ENCODE measurements at regions not wholly inside any gene's neighbourhood (a gene's known extent, or its start where the extent isn't known, plus 50 kb on each side); places are given as distances from the start of the nearest gene placed in this dataset.

GRCh38 chr2:146038014-146038413 lies 1518.1 kb upstream of the ZEB2 start:
- DNase-seq, result no peak

GRCh38 chr2:146037334-146037870 lies 1517.5 kb upstream of the ZEB2 start:
- no peak for DNase-seq

GRCh38 chr2:146031158-146031557 lies 1511.2 kb upstream of the ZEB2 start:
- DNase-seq, result no peak

GRCh38 chr2:146027156-146027555 lies 1507.2 kb upstream of the ZEB2 start:
- DNase-seq, result no peak

GRCh38 chr2:146025519-146025918 lies 1505.6 kb upstream of the ZEB2 start:
- DNase-seq, result no peak

GRCh38 chr2:146024212-146024743 lies 1504.4 kb upstream of the ZEB2 start:
- DNase-seq, result no peak

- no peak for DNase-seq
Measured at GRCh38 chr2:146004462-146004861, 1484.5 kb upstream of the ZEB2 start.

- peak; percentile 36 for DNase-seq
Measured at GRCh38 chr2:146003337-146003736, 1483.4 kb upstream of the ZEB2 start.

GRCh38 chr2:145994910-145995309 lies 1475.0 kb upstream of the ZEB2 start:
- no peak for DNase-seq

- no peak for DNase-seq
Measured at GRCh38 chr2:145992572-145992971, 1472.7 kb upstream of the ZEB2 start.

- no peak for DNase-seq
Measured at GRCh38 chr2:145987793-145988192, 1467.9 kb upstream of the ZEB2 start.

- DNase-seq, result peak; percentile 11
Measured at GRCh38 chr2:145985517-145985916, 1465.6 kb upstream of the ZEB2 start.

- DNase-seq, result no peak
Measured at GRCh38 chr2:145984580-145984979, 1464.7 kb upstream of the ZEB2 start.

GRCh38 chr2:145980318-145980717 lies 1460.4 kb upstream of the ZEB2 start:
- peak; percentile 14 for DNase-seq

- no peak for DNase-seq
Measured at GRCh38 chr2:145975406-145975805, 1455.5 kb upstream of the ZEB2 start.

- DNase-seq, result no peak
Measured at GRCh38 chr2:145961846-145962245, 1441.9 kb upstream of the ZEB2 start.

GRCh38 chr2:145960479-145961163 lies 1440.7 kb upstream of the ZEB2 start:
- no peak for DNase-seq

GRCh38 chr2:145958611-145959010 lies 1438.7 kb upstream of the ZEB2 start:
- DNase-seq, result peak; percentile 30

- peak; percentile 40 for DNase-seq
Measured at GRCh38 chr2:145957929-145958328, 1438.0 kb upstream of the ZEB2 start.

- no peak for DNase-seq
Measured at GRCh38 chr2:145939949-145940348, 1420.0 kb upstream of the ZEB2 start.

- DNase-seq, result no peak
Measured at GRCh38 chr2:145935016-145935415, 1415.1 kb upstream of the ZEB2 start.

- DNase-seq, result no peak
Measured at GRCh38 chr2:145931781-145932395, 1412.0 kb upstream of the ZEB2 start.

GRCh38 chr2:145930318-145930717 lies 1410.4 kb upstream of the ZEB2 start:
- DNase-seq, result no peak

All from OCI-M1 (cell line).